Chondrocyte (in vitro differentiated cells): ENCODE measurements at regions not wholly inside any gene's neighbourhood (a gene's known extent, or its start where the extent isn't known, plus 50 kb on each side); places are given as distances from the start of the nearest gene placed in this dataset.

Experiments
- DNase-seq: peaks from one replicate; pipeline ENCODE4 v3.0.0; 2021; ENCODE audit warnings: mixed read lengths, low spot score
- H3K27ac Mint-ChIP-seq: one replicate; pipeline ENCODE4 v1.8.0; 2021; ENCODE audit warnings: mild to moderate bottlenecking, moderate library complexity, mixed read lengths; ENCODE audit not compliant: unreplicated experiment
- H3K27me3 Mint-ChIP-seq: 2 replicates; pipeline ENCODE4 v1.8.0; 2021; ENCODE audit warnings: low read depth, mixed read lengths
- H3K36me3 Mint-ChIP-seq: 2 replicates; pipeline ENCODE4 v1.8.0; 2021; ENCODE audit warnings: low read depth, mixed read lengths
- H3K4me1 Mint-ChIP-seq: 2 replicates; pipeline ENCODE4 v1.8.0; 2021; ENCODE audit warnings: low read depth, mild to moderate bottlenecking, mixed read lengths
- H3K4me3 Mint-ChIP-seq: one replicate; pipeline ENCODE4 v1.8.0; 2021; ENCODE audit warnings: mild to moderate bottlenecking, moderate library complexity, mixed read lengths; ENCODE audit not compliant: unreplicated experiment
- H3K9me3 Mint-ChIP-seq: 2 replicates; pipeline ENCODE4 v1.8.0; 2021; ENCODE audit warnings: low read depth, mixed read lengths
- CTCF ChIP-seq: fragments of 200-600 bp; sonication (generic); IDR thresholded peaks from 2 replicates; pipeline ENCODE4 v1.5.0; 2021; ENCODE audit warnings: antibody characterized with exemption, mild to moderate bottlenecking, moderate library complexity

- Mint-ChIP-seq H3K27ac (no peak overlapping the region), H3K4me1 (peaks cover 19% of the 10 kb centered on the region), H3K4me3 (no peak overlapping the region), H3K36me3 (peaks cover under 1% of the 10 kb centered on the region), H3K9me3 (peaks cover 1% of the 10 kb centered on the region), H3K27me3 (peaks cover 9% of the 10 kb centered on the region)
- no peak for TF ChIP-seq CTCF
- no peak for DNase-seq
Measured at GRCh38 chr5:124395926-124396325, 350.5 kb downstream of the ZNF608 start.

GRCh38 chr5:124395287-124395686 lies 351.2 kb downstream of the ZNF608 start:
- Mint-ChIP-seq H3K27me3 (peaks cover 9% of the 10 kb centered on the region), H3K36me3 (peaks cover 5% of the 10 kb centered on the region), H3K4me1 (peaks cover 14% of the 10 kb centered on the region), H3K27ac (no peak overlapping the region), H3K9me3 (peaks cover 8% of the 10 kb centered on the region), H3K4me3 (no peak overlapping the region)
- TF ChIP-seq CTCF, result no peak
- DNase-seq, result no peak

GRCh38 chr5:124394700-124395245 lies 351.7 kb downstream of the ZNF608 start:
- H3K4me1 Mint-ChIP-seq, result peaks cover 13% of the 10 kb centered on the region

GRCh38 chr5:124393584-124394379 lies 352.7 kb downstream of the ZNF608 start:
- no peak for TF ChIP-seq CTCF
- no peak overlapping the region for H3K27ac Mint-ChIP-seq
- H3K4me1 Mint-ChIP-seq, result peaks cover 8% of the 10 kb centered on the region
- H3K36me3 Mint-ChIP-seq, result peaks cover 15% of the 10 kb centered on the region
- no peak for DNase-seq
- H3K27me3 Mint-ChIP-seq, result peaks cover 9% of the 10 kb centered on the region
- H3K4me3 Mint-ChIP-seq, result no peak overlapping the region
- peaks cover 18% of the 10 kb centered on the region for H3K9me3 Mint-ChIP-seq

More at GRCh38 chr5:124394700-124395245, 351.7 kb downstream of the ZNF608 start:
- H3K9me3 Mint-ChIP-seq, result peaks cover 13% of the 10 kb centered on the region
- H3K27ac Mint-ChIP-seq, result no peak overlapping the region
- no peak for DNase-seq
- no peak for TF ChIP-seq CTCF
- peaks cover 9% of the 10 kb centered on the region for H3K27me3 Mint-ChIP-seq
- H3K4me3 Mint-ChIP-seq, result no peak overlapping the region
- H3K36me3 Mint-ChIP-seq, result peaks cover 10% of the 10 kb centered on the region

- Mint-ChIP-seq H3K27me3 (no peaks in the 10 kb centered on the region), H3K9me3 (peaks cover 65% of the 10 kb centered on the region), H3K4me3 (no peak overlapping the region), H3K36me3 (peaks cover 28% of the 10 kb centered on the region), H3K27ac (no peak overlapping the region), H3K4me1 (no peaks in the 10 kb centered on the region)
- DNase-seq, result no peak
- no peak for TF ChIP-seq CTCF
Measured at GRCh38 chr5:124383693-124384092, 362.7 kb downstream of the ZNF608 start.
